H1 (cell line): ENCODE measurements at regions not wholly inside any gene's neighbourhood (a gene's known extent, or its start where the extent isn't known, plus 50 kb on each side); places are given as distances from the start of the nearest gene placed in this dataset.

Source experiments
- CTCF ChIA-PET: fragments of 300-600 bp; sonication (Branson Sonifier 250); formaldehyde crosslinking; loops from one replicate; lab custom pipeline; 2021; ENCODE audit not compliant: partially characterized antibody; lab: Charles Lee
- POLR2A ChIA-PET: fragments of 300-600 bp; sonication (Branson Sonifier 250); formaldehyde crosslinking; loops from one replicate; lab custom pipeline; 2021; ENCODE audit warnings: inconsistent platforms; ENCODE audit not compliant: partially characterized antibody; lab: Charles Lee
- DNase-seq, 2 experiments: peaks; one replicate each; pipeline versions ENCODE4 v3.0.0 to v3.0.0-alpha.2; 2010 to 2022; ENCODE audit warnings: low spot score in 2 of 2, low read depth in 1 of 2, mixed read lengths in 1 of 2
- FAIRE-seq: peaks from 2 replicates; lab custom pipeline; 2011; peaks lifted over from hg19 to GRCh38; lab: Jason Lieb, UNC
- H2AFZ ChIP-seq: 2 replicates; pipeline ENCODE4 v1.8.1; 2012; ENCODE audit warnings: low read length, inconsistent platforms
- H2AK5ac ChIP-seq: 2 replicates; pipeline ENCODE4 v1.6.1; 2013; ENCODE audit warnings: low read depth, low read length
- H2BK120ac ChIP-seq: replicated peaks from 2 replicates; pipeline ENCODE3; 2013; ENCODE audit warnings: low read depth, low read length, inconsistent platforms
- H2BK12ac ChIP-seq: 2 replicates; pipeline ENCODE4 v1.6.1; 2013; ENCODE audit warnings: low read depth, low read length
- H2BK15ac ChIP-seq: 2 replicates; pipeline ENCODE4 v1.6.1; 2013; ENCODE audit warnings: low read length
- H2BK20ac ChIP-seq: 2 replicates; pipeline ENCODE4 v1.6.1; 2013; ENCODE audit warnings: low read length
- H2BK5ac ChIP-seq: 2 replicates; pipeline ENCODE4 v1.6.1; 2013; ENCODE audit warnings: low read depth, low read length
- H3K14ac ChIP-seq: 2 replicates; pipeline ENCODE4 v1.6.1; 2013; ENCODE audit warnings: inconsistent platforms; ENCODE audit not compliant: insufficient read length
- H3K18ac ChIP-seq: 2 replicates; pipeline ENCODE4 v1.6.1; 2013; ENCODE audit warnings: low read length; ENCODE audit errors: extremely low read depth
- H3K23ac ChIP-seq: 2 replicates; pipeline ENCODE4 v1.6.1; 2013; ENCODE audit warnings: inconsistent platforms; ENCODE audit not compliant: insufficient read length
- H3K23me2 ChIP-seq: 2 replicates; pipeline ENCODE4 v1.6.1; 2013; ENCODE audit warnings: low read depth, low read length
- H3K27ac ChIP-seq: 2 replicates; pipeline ENCODE4 v1.6.1; 2011; ENCODE audit warnings: low read depth, low read length, inconsistent platforms
- H3K27me3 ChIP-seq, 4 experiments: replicated peaks in 1 of 4; 1 replicate in 1 of 4; 2 replicates in 3 of 4; pipeline versions ENCODE4 v1.6.1 to v1.8.1; 2011 to 2013; ENCODE audit warnings: low read length in 3 of 4, mild to moderate bottlenecking in 3 of 4, inconsistent platforms in 2 of 4, mixed read lengths in 2 of 4, moderate library complexity in 1 of 4; ENCODE audit not compliant: control insufficient read depth in 3 of 4, insufficient read depth in 3 of 4; ENCODE audit errors: extremely low read depth in 1 of 4
- H3K36me3 ChIP-seq, 4 experiments: 2 replicates each; pipeline versions ENCODE4 v1.6.1 to v1.8.1; 2011 to 2013; ENCODE audit warnings: mild to moderate bottlenecking in 4 of 4, low read length in 3 of 4, moderate library complexity in 2 of 4, control low read depth in 1 of 4, inconsistent platforms in 1 of 4; ENCODE audit not compliant: insufficient read depth in 4 of 4, control insufficient read depth in 2 of 4
- H3K4ac ChIP-seq: replicated peaks from 2 replicates; pipeline ENCODE3; 2013; ENCODE audit warnings: low read length, low read depth, mixed read lengths, inconsistent platforms; ENCODE audit not compliant: insufficient read length
- H3K4me1 ChIP-seq, 4 experiments: replicated peaks in 1 of 4; 1 replicate in 1 of 4; 2 replicates in 3 of 4; pipeline versions ENCODE4 v1.6.1 to v1.8.1; 2011 to 2013; ENCODE audit warnings: low read length in 3 of 4, inconsistent platforms in 2 of 4, mixed read lengths in 1 of 4; ENCODE audit not compliant: insufficient read depth in 4 of 4, control insufficient read depth in 3 of 4
- H3K4me2 ChIP-seq, 2 experiments: 2 replicates each; pipeline versions ENCODE4 v1.6.1 to v1.8.1; 2011 to 2013; ENCODE audit warnings: low read depth in 2 of 2, low read length in 2 of 2, control low read depth in 1 of 2, inconsistent platforms in 1 of 2, mild to moderate bottlenecking in 1 of 2; ENCODE audit not compliant: insufficient read depth in 1 of 2
- H3K4me3 ChIP-seq, 4 experiments: fragments of 200-600, 300-600 bp in 1 of 4; sonication (generic), shearing (Covaris generic), sonication (Bioruptor Twin) in 1 of 4; 2 replicates each; pipeline versions ENCODE4 v1.5.1 to v1.8.1; 2011 to 2016; ENCODE audit warnings: low read length in 4 of 4, low read depth in 3 of 4, control low read depth in 2 of 4, inconsistent platforms in 2 of 4, mild to moderate bottlenecking in 2 of 4, mixed read lengths in 1 of 4, moderate library complexity in 1 of 4; ENCODE audit not compliant: insufficient read depth in 2 of 4; ENCODE audit errors: extremely low read depth in 1 of 4
- H3K56ac ChIP-seq: replicated peaks from 2 replicates; pipeline ENCODE3; 2013; ENCODE audit warnings: low read depth, mild to moderate bottlenecking, mixed read lengths, low read length, inconsistent platforms; ENCODE audit not compliant: insufficient read length
- H3K79me1 ChIP-seq: 2 replicates; pipeline ENCODE4 v1.6.1; 2013; ENCODE audit warnings: low read depth, low read length, control low read depth
- H3K79me2 ChIP-seq, 2 experiments: 2 replicates each; pipeline versions ENCODE4 v1.6.1 to v1.8.1; 2012 to 2013; ENCODE audit warnings: low read length in 2 of 2, mild to moderate bottlenecking in 2 of 2, inconsistent platforms in 1 of 2; ENCODE audit not compliant: insufficient read depth in 2 of 2, control insufficient read depth in 1 of 2
- H3K9ac ChIP-seq, 4 experiments: replicated peaks in 1 of 4; 1 replicate in 1 of 4; 2 replicates in 3 of 4; pipeline versions ENCODE4 v1.6.1 to v1.8.1; 2011 to 2013; ENCODE audit warnings: low read depth in 3 of 4, low read length in 3 of 4, control low read depth in 2 of 4, mild to moderate bottlenecking in 2 of 4, moderate library complexity in 2 of 4, inconsistent platforms in 1 of 4; ENCODE audit errors: extremely low read depth in 1 of 4
- H3K9me3 ChIP-seq, 2 experiments: 2 replicates each; pipeline versions ENCODE4 v1.6.1 to v1.8.1; 2012 to 2013; ENCODE audit warnings: mild to moderate bottlenecking in 2 of 2, moderate library complexity in 2 of 2, control low read depth in 1 of 2, inconsistent platforms in 1 of 2, low read depth in 1 of 2, low read length in 1 of 2, mixed read lengths in 1 of 2; ENCODE audit not compliant: insufficient read depth in 2 of 2
- H4K20me1 ChIP-seq, 2 experiments: replicated peaks in 1 of 2; 2 replicates each; pipeline versions ENCODE3 to v1.8.1; 2011 to 2013; ENCODE audit warnings: inconsistent platforms in 2 of 2, low read length in 2 of 2, mild to moderate bottlenecking in 1 of 2; ENCODE audit not compliant: insufficient read depth in 2 of 2, control insufficient read depth in 1 of 2
- H4K5ac ChIP-seq: 2 replicates; pipeline ENCODE4 v1.6.1; 2013; ENCODE audit warnings: low read length, low read depth, mixed read lengths, inconsistent platforms; ENCODE audit not compliant: insufficient read length
- H4K8ac ChIP-seq: 2 replicates; pipeline ENCODE4 v1.8.0; 2013; ENCODE audit warnings: mild to moderate bottlenecking, moderate library complexity, low read length, inconsistent platforms; ENCODE audit not compliant: insufficient read depth; ENCODE audit errors: extremely low read depth
- H4K91ac ChIP-seq: replicated peaks from 2 replicates; pipeline ENCODE3; 2013; ENCODE audit warnings: low read length, mixed read lengths, inconsistent platforms; ENCODE audit not compliant: insufficient read length
- BRCA1 ChIP-seq: IDR thresholded peaks from 2 replicates; pipeline ENCODE4 v1.6.1; 2012; ENCODE audit warnings: low read depth, low read length, improper control_type of control experiment
- CREB1 ChIP-seq: IDR thresholded peaks from 2 replicates; pipeline ENCODE4 v1.6.1; 2012; ENCODE audit warnings: inconsistent platforms
- SIN3A ChIP-seq, 2 experiments: IDR thresholded peaks in 1 of 2; conservative IDR thresholded peaks in 1 of 2; 2 replicates each; pipeline ENCODE4 v1.6.1; 2011 to 2012; ENCODE audit warnings: low read length in 2 of 2, improper control_type of control experiment in 1 of 2, low read depth in 1 of 2, mild to moderate bottlenecking in 1 of 2
- WGBS, 2 experiments: shearing (Covaris generic) in 1 of 2; methylation state at CpG; one replicate each; pipeline versions ENCODE4 v1.1.6 to v1.1.7; 2013 to 2015; ENCODE audit warnings: low lambda C conversion rate in 2 of 2, mixed read lengths in 2 of 2, inconsistent platforms in 1 of 2, low coverage in 1 of 2, missing lambda C conversion rate in 1 of 2; ENCODE audit not compliant: insufficient replicate concordance in 2 of 2, insufficient coverage in 1 of 2, insufficient read length in 1 of 2; ENCODE audit errors: extremely low coverage in 1 of 2, missing lambda C conversion rate in 1 of 2; 5-methylcytosine and 5-hydroxymethylcytosine counted together
- TF ChIP-seq, protein P1 (sequence below), 3 experiments: IDR thresholded peaks; 1 replicate in 2 of 3; 2 replicates in 1 of 3; pipeline versions ENCODE4 v1.5.1 to v1.6.1; 2011; ENCODE audit warnings: low read length in 3 of 3, mild to moderate bottlenecking in 3 of 3, inconsistent platforms in 2 of 3, low read depth in 1 of 3, moderate library complexity in 1 of 3; ENCODE audit not compliant: insufficient read depth in 1 of 3; ENCODE audit errors: control extremely low read depth in 1 of 3

GRCh38 chr1:82494117-82494516 is 693.4 kb downstream of the ADGRL2 start:
- no peak overlapping the region for H3K23ac ChIP-seq
- no peaks in the 10 kb centered on the region for H3K79me1 ChIP-seq
- ChIA-PET POLR2A (no interaction called here), CTCF (no interaction called here)
- no peaks in the 10 kb centered on the region; a peak in 1 of 8 replicates for H3K36me3 ChIP-seq
- no peak overlapping the region for H2BK15ac ChIP-seq
- no peak overlapping the region for H2BK5ac ChIP-seq
- H4K20me1 ChIP-seq = no peaks in the 10 kb centered on the region
- no peak overlapping the region for H2BK12ac ChIP-seq
- peaks cover 29 to 30% of the 10 kb centered on the region in 2 experiments for H3K9me3 ChIP-seq
- no peak overlapping the region for H2AK5ac ChIP-seq
- FAIRE-seq = no peak
- no peak overlapping the region for H3K4me2 ChIP-seq
- no peaks in the 10 kb centered on the region for H3K23me2 ChIP-seq
- no peak overlapping the region for H3K4me3 ChIP-seq
- H4K5ac ChIP-seq = no peak overlapping the region
- H2BK120ac ChIP-seq = no peak overlapping the region
- H4K91ac ChIP-seq = no peak overlapping the region
- H3K56ac ChIP-seq = no peak overlapping the region
- H3K27ac ChIP-seq = no peak overlapping the region
- H3K27me3 ChIP-seq = no peaks in the 10 kb centered on the region
- no peak overlapping the region for H2AFZ ChIP-seq
- no peak for DNase-seq
- no peak overlapping the region for H2BK20ac ChIP-seq
- no peak overlapping the region for H3K4ac ChIP-seq
- H4K8ac ChIP-seq = no peak overlapping the region
- H3K18ac ChIP-seq = no peak overlapping the region
- no peaks in the 10 kb centered on the region for H3K79me2 ChIP-seq
- H3K14ac ChIP-seq = no peak overlapping the region
- H3K4me1 ChIP-seq = no peaks in the 10 kb centered on the region
- WGBS, 2 experiments = 87% methylated on average over 3 of the region's 3 CpGs; no CpG with 5 or more reads in 1 of the 2 experiments
- no peak overlapping the region for H3K9ac ChIP-seq
- TF ChIP-seq BRCA1 (no peak), SIN3A (conservative IDR thresholded peaks at IDR 0.05 in 1 of 2, IDR thresholded peaks at IDR 0.05 in 1 of 2; ENCODE audit: low read depth in 1 of 2, low read length in 2 of 2) (no peak), CREB1 (no peak)
- TF ChIP-seq, protein P1, sequence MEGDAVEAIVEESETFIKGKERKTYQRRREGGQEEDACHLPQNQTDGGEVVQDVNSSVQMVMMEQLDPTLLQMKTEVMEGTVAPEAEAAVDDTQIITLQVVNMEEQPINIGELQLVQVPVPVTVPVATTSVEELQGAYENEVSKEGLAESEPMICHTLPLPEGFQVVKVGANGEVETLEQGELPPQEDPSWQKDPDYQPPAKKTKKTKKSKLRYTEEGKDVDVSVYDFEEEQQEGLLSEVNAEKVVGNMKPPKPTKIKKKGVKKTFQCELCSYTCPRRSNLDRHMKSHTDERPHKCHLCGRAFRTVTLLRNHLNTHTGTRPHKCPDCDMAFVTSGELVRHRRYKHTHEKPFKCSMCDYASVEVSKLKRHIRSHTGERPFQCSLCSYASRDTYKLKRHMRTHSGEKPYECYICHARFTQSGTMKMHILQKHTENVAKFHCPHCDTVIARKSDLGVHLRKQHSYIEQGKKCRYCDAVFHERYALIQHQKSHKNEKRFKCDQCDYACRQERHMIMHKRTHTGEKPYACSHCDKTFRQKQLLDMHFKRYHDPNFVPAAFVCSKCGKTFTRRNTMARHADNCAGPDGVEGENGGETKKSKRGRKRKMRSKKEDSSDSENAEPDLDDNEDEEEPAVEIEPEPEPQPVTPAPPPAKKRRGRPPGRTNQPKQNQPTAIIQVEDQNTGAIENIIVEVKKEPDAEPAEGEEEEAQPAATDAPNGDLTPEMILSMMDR (IDR thresholded peaks at IDR 0.05; ENCODE audit: control extremely low read depth in 1 of 3, insufficient read depth in 1 of 3, low read depth in 1 of 3, low read length in 3 of 3) = no peak
